ENCODE measurements at regions not wholly inside any gene's neighbourhood (a gene's known extent, or its start where the extent isn't known, plus 50 kb on each side); places are given as distances from the start of the nearest gene placed in this dataset.

GRCh38 chr2:204272089-204272488 lies 273.2 kb upstream of the PARD3B start:
- TF ChIP-seq EZH2 (IDR thresholded peaks at IDR 0.05), result no peak
- no peak for TF ChIP-seq POLR2AphosphoS5 (IDR thresholded peaks at IDR 0.05; ENCODE audit: borderline replicate concordance, low read depth, low read length)
